GM12873 (cell line): ENCODE measurements at regions not wholly inside any gene's neighbourhood (a gene's known extent, or its start where the extent isn't known, plus 50 kb on each side); places are given as distances from the start of the nearest gene placed in this dataset.

Experiments used
- TF ChIP-seq, protein P1 (sequence below): IDR thresholded peaks from 2 replicates; pipeline ENCODE4 v1.5.1; 2012; ENCODE audit warnings: low read depth, mild to moderate bottlenecking, moderate library complexity, low read length, control low read depth; ENCODE audit not compliant: insufficient read depth; ENCODE audit errors: missing control alignments

DNA sequence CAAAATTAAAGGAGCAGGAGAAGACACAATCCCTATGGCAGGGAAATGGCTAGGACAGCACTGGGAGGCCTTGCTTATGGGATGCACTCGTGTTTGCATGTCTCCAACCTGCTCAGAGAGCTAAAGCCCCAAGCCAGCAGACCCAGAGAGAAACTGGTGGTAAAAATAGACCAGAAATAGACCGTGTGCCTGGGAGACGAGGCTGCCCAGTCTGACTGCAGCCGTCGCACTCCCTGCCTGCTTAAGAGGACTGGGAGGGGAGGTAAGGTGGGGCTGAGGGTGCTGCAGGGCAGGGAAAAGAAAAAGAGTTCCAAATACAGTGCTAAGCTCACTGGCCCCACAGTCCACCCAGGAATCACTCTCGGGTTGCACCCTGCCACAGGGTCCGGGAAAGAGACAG is 633.5 kb downstream of the BCOR start:
- TF ChIP-seq, protein P1, sequence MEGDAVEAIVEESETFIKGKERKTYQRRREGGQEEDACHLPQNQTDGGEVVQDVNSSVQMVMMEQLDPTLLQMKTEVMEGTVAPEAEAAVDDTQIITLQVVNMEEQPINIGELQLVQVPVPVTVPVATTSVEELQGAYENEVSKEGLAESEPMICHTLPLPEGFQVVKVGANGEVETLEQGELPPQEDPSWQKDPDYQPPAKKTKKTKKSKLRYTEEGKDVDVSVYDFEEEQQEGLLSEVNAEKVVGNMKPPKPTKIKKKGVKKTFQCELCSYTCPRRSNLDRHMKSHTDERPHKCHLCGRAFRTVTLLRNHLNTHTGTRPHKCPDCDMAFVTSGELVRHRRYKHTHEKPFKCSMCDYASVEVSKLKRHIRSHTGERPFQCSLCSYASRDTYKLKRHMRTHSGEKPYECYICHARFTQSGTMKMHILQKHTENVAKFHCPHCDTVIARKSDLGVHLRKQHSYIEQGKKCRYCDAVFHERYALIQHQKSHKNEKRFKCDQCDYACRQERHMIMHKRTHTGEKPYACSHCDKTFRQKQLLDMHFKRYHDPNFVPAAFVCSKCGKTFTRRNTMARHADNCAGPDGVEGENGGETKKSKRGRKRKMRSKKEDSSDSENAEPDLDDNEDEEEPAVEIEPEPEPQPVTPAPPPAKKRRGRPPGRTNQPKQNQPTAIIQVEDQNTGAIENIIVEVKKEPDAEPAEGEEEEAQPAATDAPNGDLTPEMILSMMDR = no peak

DNA sequence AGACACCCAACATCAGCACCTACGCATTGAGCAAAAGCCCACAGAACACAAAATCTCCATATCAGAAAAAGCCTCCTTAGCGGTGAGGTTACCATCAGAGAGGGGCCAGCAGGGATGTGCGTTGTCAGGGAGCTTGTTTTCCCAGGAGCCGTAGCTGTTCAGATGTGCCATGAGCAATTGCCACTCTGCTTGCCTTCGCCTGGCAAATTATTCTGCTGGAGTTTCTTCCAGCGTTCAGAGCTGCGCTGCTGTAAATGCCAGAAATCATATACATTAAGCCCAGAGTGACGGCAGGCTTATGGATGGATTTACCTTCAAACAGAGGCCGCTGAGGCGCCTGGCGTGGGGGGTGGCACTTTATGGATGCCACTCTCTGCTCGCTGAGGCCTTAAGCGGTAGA is 632.3 kb downstream of the BCOR start:
- TF ChIP-seq, protein P1 = no peak

DNA sequence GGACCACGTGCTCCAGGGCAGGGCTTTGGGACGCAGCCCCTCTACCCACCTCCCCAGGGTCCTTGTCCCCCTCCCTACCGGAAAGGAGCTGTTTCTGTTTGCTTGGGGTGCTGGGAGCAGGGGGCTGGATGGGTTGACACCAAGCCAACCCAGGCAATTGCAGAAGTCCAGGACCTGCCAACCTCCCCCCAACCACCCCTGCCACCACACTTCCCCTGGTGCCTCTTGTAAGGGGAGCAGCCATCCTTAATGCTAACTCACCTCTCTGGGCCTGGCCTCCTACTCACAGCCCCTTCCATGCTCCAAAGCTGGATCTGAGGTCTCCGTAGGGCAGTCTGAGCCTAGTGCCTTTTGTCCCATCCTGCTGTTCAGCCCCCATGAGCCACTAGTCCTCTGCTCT is 631.9 kb downstream of the BCOR start:
- TF ChIP-seq, protein P1 = no peak

DNA sequence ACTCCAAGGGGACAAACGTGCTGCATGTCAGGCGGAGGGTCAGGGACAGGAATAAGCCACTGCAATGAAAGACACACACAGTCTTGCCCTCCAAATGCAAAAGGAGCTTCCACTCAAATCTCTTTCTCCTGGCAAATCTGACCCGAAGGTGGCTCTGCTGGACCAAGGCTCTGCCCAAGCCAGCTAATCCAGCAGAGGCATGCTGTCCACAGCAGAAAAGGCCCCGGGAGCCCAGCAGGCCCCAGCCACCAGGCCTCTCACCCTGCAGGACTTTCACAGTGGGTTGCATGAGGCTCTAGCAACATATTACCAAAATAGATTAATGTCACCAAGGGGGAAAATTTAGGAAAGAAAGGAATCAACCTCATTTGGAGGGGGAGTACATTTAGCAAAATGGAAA is 628.6 kb downstream of the BCOR start:
- TF ChIP-seq, protein P1 = no peak

DNA sequence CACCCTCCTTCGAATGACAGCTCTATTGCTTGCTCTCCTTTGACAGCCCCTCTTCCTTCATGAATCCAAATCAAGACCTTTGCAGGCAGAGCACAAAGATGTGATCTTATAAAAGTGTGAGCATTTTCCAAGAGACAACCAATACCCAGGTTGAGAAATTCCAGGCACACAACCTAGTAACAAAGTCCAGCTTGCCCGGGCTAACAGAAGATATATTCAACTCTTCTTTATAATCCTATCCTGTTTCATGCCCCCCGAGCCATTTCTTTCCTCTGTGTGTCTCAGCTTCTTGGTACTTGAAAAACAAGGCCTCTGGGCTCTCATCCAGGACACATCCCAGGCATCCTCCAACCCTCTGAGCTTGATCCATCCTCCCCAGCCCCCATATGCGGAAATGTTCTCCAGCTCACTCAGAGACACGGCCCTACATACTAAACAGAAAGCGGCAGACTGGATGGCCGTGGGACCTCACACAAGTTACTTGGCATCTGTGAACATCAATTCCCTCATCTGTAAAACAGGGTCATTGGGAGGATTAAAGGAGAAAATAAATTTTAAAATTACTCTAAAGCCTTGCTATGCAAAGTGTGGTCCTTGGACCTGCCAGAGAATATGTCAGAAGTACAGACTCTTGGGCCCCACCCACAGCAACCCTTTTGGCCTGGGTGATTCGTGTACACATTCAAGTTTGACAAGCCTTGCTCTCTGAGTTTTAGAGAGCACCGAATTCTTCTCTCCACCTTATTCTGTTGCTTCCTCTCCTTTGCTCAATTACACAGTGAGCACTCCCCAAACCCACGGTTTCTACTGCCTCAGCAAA is 627.0 kb downstream of the BCOR start:
- TF ChIP-seq, protein P1 = no peak

DNA sequence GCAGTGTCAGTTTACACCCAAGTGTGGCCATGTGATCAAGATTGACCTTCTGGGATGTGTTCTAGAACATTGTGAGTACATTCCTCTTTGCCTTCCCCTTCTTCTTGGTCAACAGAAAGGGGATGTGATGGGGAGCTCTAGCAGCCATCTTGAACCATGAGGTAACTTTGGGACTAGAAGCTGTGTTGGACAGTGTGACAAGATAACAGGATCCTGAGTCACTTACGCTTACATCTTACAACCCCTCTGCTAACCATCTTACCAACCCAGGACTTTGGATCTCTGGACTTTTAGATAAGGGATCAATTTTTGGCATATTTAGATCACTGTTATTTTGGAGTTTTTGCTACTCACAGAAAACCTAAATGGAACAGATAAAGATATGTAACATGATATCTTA is 625.6 kb downstream of the BCOR start:
- TF ChIP-seq, protein P1 = no peak

DNA sequence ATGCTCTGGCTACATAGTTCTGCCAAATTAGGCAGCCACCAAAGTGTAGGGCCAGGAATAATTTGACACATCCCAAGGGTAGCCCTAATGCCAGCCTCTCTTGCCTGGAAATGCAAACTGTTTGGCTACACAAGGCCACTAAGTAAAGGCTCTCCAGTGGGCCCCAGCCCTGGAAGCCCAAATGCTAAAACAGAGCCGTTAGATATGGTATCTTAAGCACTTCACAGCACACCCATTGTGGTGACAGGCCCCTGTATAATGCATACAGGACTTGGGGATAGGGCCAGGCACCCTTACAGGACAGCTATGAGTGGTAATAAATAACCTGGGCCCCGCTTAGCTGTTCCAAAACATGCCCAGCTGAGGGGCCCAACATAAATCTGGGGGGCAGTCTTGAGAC is 623.9 kb downstream of the BCOR start:
- TF ChIP-seq, protein P1 = no peak
